ENCODE measurements at regions not wholly inside any gene's neighbourhood (a gene's known extent, or its start where the extent isn't known, plus 50 kb on each side); places are given as distances from the start of the nearest gene placed in this dataset.

DNA sequence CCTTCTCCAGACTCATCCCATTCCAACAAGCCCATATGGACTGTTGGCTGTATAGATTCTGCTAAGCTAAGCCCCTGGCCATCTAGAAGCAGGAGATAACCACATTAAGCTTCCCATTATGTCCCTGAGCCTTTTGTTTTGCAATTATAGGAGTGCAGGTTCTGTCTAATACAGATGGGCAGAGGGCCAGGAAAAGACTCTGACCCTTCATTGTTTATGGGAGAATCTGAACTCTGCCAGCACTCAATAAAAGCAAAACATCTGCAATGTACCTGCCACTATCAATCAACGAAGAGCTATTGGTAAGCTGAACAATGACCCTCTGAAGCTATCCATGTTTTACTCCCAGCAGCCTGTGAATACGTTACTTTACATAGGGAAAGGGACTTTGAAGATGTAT lies 207.3 kb upstream of the CLNK start:
- Histone ChIP-seq H3K4me1 (no peaks in the 10 kb centered on the region), H3K36me3 (replicated peaks in 1 of 2; ENCODE audit: insufficient read depth in 1 of 2, low read depth in 2 of 2) (no peaks in the 10 kb centered on the region), H3K9me3 (no peaks in the 10 kb centered on the region), H3K27ac (no peak overlapping the region), H3K4me3 (no peak overlapping the region), H3K27me3 (no peaks in the 10 kb centered on the region)
- TF ChIP-seq, protein P1, sequence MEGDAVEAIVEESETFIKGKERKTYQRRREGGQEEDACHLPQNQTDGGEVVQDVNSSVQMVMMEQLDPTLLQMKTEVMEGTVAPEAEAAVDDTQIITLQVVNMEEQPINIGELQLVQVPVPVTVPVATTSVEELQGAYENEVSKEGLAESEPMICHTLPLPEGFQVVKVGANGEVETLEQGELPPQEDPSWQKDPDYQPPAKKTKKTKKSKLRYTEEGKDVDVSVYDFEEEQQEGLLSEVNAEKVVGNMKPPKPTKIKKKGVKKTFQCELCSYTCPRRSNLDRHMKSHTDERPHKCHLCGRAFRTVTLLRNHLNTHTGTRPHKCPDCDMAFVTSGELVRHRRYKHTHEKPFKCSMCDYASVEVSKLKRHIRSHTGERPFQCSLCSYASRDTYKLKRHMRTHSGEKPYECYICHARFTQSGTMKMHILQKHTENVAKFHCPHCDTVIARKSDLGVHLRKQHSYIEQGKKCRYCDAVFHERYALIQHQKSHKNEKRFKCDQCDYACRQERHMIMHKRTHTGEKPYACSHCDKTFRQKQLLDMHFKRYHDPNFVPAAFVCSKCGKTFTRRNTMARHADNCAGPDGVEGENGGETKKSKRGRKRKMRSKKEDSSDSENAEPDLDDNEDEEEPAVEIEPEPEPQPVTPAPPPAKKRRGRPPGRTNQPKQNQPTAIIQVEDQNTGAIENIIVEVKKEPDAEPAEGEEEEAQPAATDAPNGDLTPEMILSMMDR (IDR thresholded peaks at IDR 0.05) = no peak
- TF ChIP-seq POLR2A (IDR thresholded peaks at IDR 0.05) = no peak
- WGBS, 2 donors = 9 to 11% methylated on average over 2 of the region's 2 CpGs
- DNase-seq (no peak), ATAC-seq (no peak)
- intact Hi-C loops (cut with DNase I) = no loop called here

DNA sequence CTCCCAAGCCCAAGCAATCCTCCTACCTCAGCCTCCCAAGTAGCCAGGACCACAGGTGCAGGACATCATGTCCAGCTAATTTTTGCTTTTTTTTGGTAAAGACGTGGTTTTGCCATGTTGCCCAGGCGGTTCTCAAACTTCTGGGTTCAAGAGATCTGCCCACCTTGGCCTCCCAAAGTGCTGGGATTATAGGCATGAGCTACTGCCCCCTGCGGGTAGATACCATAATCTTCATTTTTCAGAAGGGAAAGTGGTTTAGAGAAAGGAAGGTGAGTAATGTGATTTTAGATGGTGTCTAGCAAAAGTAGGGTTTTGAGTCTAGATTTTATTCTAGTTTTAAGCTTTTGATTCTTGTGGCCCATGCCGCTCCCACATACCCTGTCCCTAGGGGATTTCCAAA lies 205.3 kb upstream of the CLNK start:
- Histone ChIP-seq H3K9me3 (no peaks in the 10 kb centered on the region), H3K27me3 (no peaks in the 10 kb centered on the region), H3K27ac (no peak overlapping the region), H3K4me3 (no peak overlapping the region), H3K4me1 (no peaks in the 10 kb centered on the region), H3K36me3 (replicated peaks in 1 of 2; ENCODE audit: insufficient read depth in 1 of 2, low read depth in 2 of 2) (no peaks in the 10 kb centered on the region)
- intact Hi-C loops (cut with DNase I) = no loop called here
- DNase-seq = no peak
- WGBS, 2 donors = 58 to 67% methylated on average over 4 of the region's 4 CpGs
- TF ChIP-seq POLR2A (IDR thresholded peaks at IDR 0.05) = no peak
- TF ChIP-seq, protein P1 (IDR thresholded peaks at IDR 0.05) = no peak
- ATAC-seq = no peak

DNA sequence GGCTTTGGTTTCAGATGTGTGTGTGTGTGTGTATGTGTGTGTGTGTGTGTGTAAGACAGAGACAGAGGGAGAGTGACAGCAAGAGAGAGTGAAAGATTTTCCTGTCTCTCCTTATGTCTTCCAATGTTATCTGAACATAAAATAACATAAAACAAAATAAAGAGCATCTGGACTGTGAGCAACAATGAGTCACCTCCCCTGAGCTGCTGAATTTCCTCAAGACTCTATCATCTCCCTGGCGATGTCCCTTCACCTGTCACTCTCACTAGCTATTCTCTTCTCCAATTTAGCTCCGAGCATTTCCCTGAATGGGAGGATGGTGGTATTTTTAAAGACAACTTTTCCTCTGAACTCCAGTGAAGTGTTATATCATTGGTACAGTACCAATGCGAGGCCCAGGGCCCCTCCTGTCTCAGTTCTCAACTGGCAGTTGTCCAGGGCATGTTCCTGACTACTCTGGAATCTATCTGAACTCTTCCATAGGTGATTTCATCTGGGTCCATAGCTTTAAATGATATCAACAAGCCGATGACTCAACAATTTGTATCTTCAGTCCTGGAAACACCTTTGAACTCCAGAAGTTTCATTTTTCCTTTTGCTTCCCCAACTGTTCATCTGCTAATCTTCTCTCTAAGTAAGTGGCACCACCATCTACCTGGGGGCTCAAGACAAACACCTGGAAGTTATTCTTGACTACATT lies 195.0 kb upstream of the CLNK start:
- 54 to 61% methylated on average over 4 of the region's 4 CpGs for WGBS, 2 donors
- TF ChIP-seq POLR2A (IDR thresholded peaks at IDR 0.05) = no peak
- TF ChIP-seq, protein P1 (IDR thresholded peaks at IDR 0.05) = no peak
- Histone ChIP-seq H3K4me3 (no peak overlapping the region), H3K36me3 (replicated peaks in 1 of 2; ENCODE audit: insufficient read depth in 1 of 2, low read depth in 2 of 2) (no peaks in the 10 kb centered on the region), H3K27me3 (no peaks in the 10 kb centered on the region), H3K9me3 (no peaks in the 10 kb centered on the region), H3K4me1 (no peaks in the 10 kb centered on the region), H3K27ac (no peak overlapping the region)
- no peak for ATAC-seq
- DNase-seq = no peak
- intact Hi-C loops (cut with DNase I) = no loop called here

DNA sequence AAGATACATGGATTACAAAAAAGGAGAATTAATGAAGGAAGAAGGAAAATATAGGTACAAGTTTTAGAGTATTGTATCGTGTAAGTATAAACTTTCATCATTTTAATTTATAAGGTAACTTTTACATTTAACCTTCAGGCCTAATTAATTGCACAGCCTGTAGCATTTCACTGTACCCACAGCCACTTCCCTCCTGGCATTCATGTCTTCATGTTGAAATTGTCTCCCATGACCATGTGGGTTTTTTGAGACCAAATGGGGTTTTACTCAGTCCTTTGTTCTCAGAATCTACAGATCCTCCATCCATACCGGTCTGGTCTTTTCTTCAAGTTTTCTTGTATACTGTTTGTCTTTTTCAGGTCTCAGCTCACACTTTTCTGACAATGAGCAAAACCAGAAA lies 194.3 kb upstream of the CLNK start:
- no peak for TF ChIP-seq POLR2A (IDR thresholded peaks at IDR 0.05)
- TF ChIP-seq, protein P1 (IDR thresholded peaks at IDR 0.05) = no peak
- Histone ChIP-seq H3K27me3 (no peaks in the 10 kb centered on the region), H3K27ac (no peak overlapping the region), H3K9me3 (no peaks in the 10 kb centered on the region), H3K36me3 (replicated peaks in 1 of 2; ENCODE audit: insufficient read depth in 1 of 2, low read depth in 2 of 2) (no peaks in the 10 kb centered on the region), H3K4me1 (no peaks in the 10 kb centered on the region), H3K4me3 (no peak overlapping the region)
- intact Hi-C loops (cut with DNase I) = no loop called here
- ATAC-seq (no peak), DNase-seq (no peak)
- 73 to 75% methylated on average over 2 of the region's 2 CpGs for WGBS, 2 donors

DNA sequence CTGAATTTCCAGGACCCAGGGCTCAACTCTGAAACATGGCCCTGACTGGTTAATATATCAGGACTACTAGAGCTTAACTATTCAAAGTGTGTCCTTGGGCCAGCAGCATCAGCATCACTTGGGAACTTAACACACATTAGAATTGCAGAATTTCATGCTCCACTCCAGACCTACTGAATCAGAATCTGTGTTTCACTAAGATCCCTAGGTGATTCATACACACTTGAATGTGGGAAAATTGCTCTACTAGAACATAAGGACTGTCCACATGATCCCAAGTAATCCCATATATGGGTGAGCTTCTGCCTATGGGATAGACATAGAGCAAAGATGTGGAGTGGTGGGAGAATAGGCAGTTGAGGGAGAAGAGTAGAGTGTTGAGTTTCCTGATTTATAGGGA lies 192.5 kb upstream of the CLNK start:
- Histone ChIP-seq H3K4me3 (no peak overlapping the region), H3K4me1 (no peaks in the 10 kb centered on the region), H3K36me3 (replicated peaks in 1 of 2; ENCODE audit: insufficient read depth in 1 of 2, low read depth in 2 of 2) (no peaks in the 10 kb centered on the region), H3K27ac (no peak overlapping the region), H3K27me3 (no peaks in the 10 kb centered on the region), H3K9me3 (no peaks in the 10 kb centered on the region)
- ATAC-seq (no peak), DNase-seq (no peak)
- TF ChIP-seq POLR2A (IDR thresholded peaks at IDR 0.05) = no peak
- TF ChIP-seq, protein P1 (IDR thresholded peaks at IDR 0.05) = no peak
- intact Hi-C loops (cut with DNase I) = no loop called here

All from body of pancreas (tissue), 4 donors.